ENCODE measurements at regions not wholly inside any gene's neighbourhood (a gene's known extent, or its start where the extent isn't known, plus 50 kb on each side); places are given as distances from the start of the nearest gene placed in this dataset.

DNA sequence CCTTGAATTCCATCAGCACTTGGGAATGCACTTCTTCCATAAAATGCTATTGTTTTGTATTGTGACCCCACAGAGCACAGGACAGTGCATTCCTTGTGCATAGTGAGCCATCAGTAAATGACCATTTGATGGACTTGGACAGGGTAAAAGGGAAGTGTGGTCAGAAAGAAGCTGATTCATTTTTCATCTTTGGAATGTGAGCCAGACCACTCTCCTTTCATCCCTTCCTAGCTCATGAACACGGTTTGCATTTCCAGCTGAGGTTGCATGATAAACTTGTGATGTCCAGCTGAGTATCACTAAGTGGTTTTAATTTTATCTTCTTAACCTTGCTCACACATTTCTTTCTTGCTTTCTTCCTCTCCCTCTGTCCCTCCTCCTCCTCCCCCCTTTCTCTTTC is 101.3 kb downstream of the NUDT12 start:
- Histone ChIP-seq H3K9me3 (ENCODE audit: control insufficient read depth, insufficient read depth, low read depth, low read length) (no peaks in the 10 kb centered on the region), H3K36me3 (ENCODE audit: control insufficient read depth, insufficient read depth, low read length) (no peaks in the 10 kb centered on the region), H3K4me3 (ENCODE audit: low read depth in 2 of 2, low read length in 2 of 2) (no peak overlapping the region), H3K4me1 (ENCODE audit: control insufficient read depth, insufficient read depth, low read length) (no peaks in the 10 kb centered on the region), H3K27me3 (ENCODE audit: control insufficient read depth, insufficient read depth, low read length) (no peaks in the 10 kb centered on the region), H3K27ac (ENCODE audit: low read length) (no peak overlapping the region)
- intact Hi-C loops (cut with micrococcal nuclease; ENCODE audit: unreplicated experiment) (no loop called here), in situ Hi-C loops (cut with HindIII; ENCODE audit: low pct_unique_long_range_greater_than_20kb, low sequenced_read_pairs) (no loop called here)
- ATAC-seq (no peak), DNase-seq (ENCODE audit: low read depth, low spot score) (no peak)
- ChIA-PET POLR2A (no interaction called here), CTCF (no interaction called here)
- BruUV-seq (replicated peaks), result no TSS peak
- TF ChIP-seq, protein P1, sequence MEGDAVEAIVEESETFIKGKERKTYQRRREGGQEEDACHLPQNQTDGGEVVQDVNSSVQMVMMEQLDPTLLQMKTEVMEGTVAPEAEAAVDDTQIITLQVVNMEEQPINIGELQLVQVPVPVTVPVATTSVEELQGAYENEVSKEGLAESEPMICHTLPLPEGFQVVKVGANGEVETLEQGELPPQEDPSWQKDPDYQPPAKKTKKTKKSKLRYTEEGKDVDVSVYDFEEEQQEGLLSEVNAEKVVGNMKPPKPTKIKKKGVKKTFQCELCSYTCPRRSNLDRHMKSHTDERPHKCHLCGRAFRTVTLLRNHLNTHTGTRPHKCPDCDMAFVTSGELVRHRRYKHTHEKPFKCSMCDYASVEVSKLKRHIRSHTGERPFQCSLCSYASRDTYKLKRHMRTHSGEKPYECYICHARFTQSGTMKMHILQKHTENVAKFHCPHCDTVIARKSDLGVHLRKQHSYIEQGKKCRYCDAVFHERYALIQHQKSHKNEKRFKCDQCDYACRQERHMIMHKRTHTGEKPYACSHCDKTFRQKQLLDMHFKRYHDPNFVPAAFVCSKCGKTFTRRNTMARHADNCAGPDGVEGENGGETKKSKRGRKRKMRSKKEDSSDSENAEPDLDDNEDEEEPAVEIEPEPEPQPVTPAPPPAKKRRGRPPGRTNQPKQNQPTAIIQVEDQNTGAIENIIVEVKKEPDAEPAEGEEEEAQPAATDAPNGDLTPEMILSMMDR (IDR thresholded peaks at IDR 0.05), result no peak
- no peak for TF ChIP-seq SIN3A (IDR thresholded peaks at IDR 0.05; ENCODE audit: borderline replicate concordance, insufficient read depth, low read depth, low read length)
- TF ChIP-seq POLR2AphosphoS5 (IDR thresholded peaks at IDR 0.05; ENCODE audit: low read depth, low read length), result no peak
- TF ChIP-seq, protein P2, sequence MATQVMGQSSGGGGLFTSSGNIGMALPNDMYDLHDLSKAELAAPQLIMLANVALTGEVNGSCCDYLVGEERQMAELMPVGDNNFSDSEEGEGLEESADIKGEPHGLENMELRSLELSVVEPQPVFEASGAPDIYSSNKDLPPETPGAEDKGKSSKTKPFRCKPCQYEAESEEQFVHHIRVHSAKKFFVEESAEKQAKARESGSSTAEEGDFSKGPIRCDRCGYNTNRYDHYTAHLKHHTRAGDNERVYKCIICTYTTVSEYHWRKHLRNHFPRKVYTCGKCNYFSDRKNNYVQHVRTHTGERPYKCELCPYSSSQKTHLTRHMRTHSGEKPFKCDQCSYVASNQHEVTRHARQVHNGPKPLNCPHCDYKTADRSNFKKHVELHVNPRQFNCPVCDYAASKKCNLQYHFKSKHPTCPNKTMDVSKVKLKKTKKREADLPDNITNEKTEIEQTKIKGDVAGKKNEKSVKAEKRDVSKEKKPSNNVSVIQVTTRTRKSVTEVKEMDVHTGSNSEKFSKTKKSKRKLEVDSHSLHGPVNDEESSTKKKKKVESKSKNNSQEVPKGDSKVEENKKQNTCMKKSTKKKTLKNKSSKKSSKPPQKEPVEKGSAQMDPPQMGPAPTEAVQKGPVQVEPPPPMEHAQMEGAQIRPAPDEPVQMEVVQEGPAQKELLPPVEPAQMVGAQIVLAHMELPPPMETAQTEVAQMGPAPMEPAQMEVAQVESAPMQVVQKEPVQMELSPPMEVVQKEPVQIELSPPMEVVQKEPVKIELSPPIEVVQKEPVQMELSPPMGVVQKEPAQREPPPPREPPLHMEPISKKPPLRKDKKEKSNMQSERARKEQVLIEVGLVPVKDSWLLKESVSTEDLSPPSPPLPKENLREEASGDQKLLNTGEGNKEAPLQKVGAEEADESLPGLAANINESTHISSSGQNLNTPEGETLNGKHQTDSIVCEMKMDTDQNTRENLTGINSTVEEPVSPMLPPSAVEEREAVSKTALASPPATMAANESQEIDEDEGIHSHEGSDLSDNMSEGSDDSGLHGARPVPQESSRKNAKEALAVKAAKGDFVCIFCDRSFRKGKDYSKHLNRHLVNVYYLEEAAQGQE (IDR thresholded peaks at IDR 0.05; ENCODE audit: insufficient read depth in 1 of 2, low read depth in 2 of 2, low read length in 1 of 2), result no peak
- TF ChIP-seq TCF7L2 (IDR thresholded peaks at IDR 0.05; ENCODE audit: low read depth, low read length), result no peak

DNA sequence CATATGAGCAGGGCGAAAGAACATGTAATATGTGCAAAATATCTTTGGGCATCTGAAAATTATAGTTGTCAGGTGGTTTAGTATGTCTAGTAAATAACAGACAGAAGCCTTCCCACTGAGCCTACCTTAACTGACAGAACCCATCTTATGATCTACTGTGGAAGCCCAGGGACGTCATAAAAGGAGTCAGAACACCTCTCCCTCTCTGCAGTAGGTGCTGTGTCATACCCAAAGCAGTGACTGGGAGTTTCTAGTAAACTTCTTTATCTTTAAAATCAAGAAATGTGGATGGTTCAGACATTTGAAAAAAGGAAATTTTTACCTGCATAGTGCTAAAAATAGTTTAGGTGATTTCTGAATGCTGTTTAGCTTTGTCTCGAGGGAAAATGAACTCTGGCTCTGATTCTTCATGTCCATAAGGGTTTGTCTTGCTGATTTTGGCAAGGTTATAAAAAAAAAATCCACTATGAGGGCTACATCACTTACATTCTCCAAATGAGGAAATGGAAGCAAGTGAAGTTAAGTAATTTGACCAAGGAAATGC is 104.0 kb downstream of the NUDT12 start:
- intact Hi-C loops (cut with micrococcal nuclease; ENCODE audit: unreplicated experiment) (no loop called here), in situ Hi-C loops (cut with HindIII; ENCODE audit: low pct_unique_long_range_greater_than_20kb, low sequenced_read_pairs) (no loop called here)
- CTCF ChIA-PET, result no interaction called here
- no TSS peak for BruUV-seq (replicated peaks)
- POLR2A ChIA-PET, result no interaction called here
- Histone ChIP-seq H3K36me3 (ENCODE audit: control insufficient read depth, insufficient read depth, low read length) (no peaks in the 10 kb centered on the region), H3K4me1 (ENCODE audit: control insufficient read depth, insufficient read depth, low read length) (no peaks in the 10 kb centered on the region), H3K9me3 (ENCODE audit: control insufficient read depth, insufficient read depth, low read depth, low read length) (no peaks in the 10 kb centered on the region), H3K27me3 (ENCODE audit: control insufficient read depth, insufficient read depth, low read length) (no peaks in the 10 kb centered on the region), H3K4me3 (ENCODE audit: low read depth in 2 of 2, low read length in 2 of 2) (no peak overlapping the region), H3K27ac (ENCODE audit: low read length) (no peak overlapping the region)
- ATAC-seq, result no peak
- no peak for DNase-seq (ENCODE audit: low read depth, low spot score)
- TF ChIP-seq, protein P2 (IDR thresholded peaks at IDR 0.05; ENCODE audit: insufficient read depth in 1 of 2, low read depth in 2 of 2, low read length in 1 of 2), result no peak
- TF ChIP-seq TCF7L2 (IDR thresholded peaks at IDR 0.05; ENCODE audit: low read depth, low read length), result no peak
- no peak for TF ChIP-seq POLR2AphosphoS5 (IDR thresholded peaks at IDR 0.05; ENCODE audit: low read depth, low read length)
- TF ChIP-seq, protein P1 (IDR thresholded peaks at IDR 0.05), result no peak
- TF ChIP-seq SIN3A (IDR thresholded peaks at IDR 0.05; ENCODE audit: borderline replicate concordance, insufficient read depth, low read depth, low read length), result no peak

All from Panc1 (cell line).